HCT116 (cell line): ENCODE measurements at regions not wholly inside any gene's neighbourhood (a gene's known extent, or its start where the extent isn't known, plus 50 kb on each side); places are given as distances from the start of the nearest gene placed in this dataset.

Source experiments
- ATAC-seq: fragments of 200-7000 bp; cut with Tn5 transposase; 2 replicates; pipeline ENCODE4 v1.9.1; 2020; ENCODE audit warnings: mild to moderate bottlenecking, moderate library complexity
- BruUV-seq: library from RNA; stranded (reverse); fragments of 400-500 nt; replicated peaks from 2 replicates; lab custom pipeline; 2021; lab: Mats Ljungman, UMichigan
- CTCF ChIA-PET: fragments of 300-600 bp; sonication (Branson Sonifier 250); formaldehyde crosslinking; loops from one replicate; lab custom pipeline; 2021; ENCODE audit warnings: antibody characterized with exemption; lab: Charles Lee
- POLR2A ChIA-PET: fragments of 300-600, 350-600 bp; sonication (Branson Sonifier 250); formaldehyde crosslinking; loops from one replicate; lab custom pipeline; 2021; ENCODE audit warnings: antibody characterized with exemption; lab: Charles Lee
- RAD21 ChIA-PET, 2 experiments: fragments of 300-600 bp; sonication (Branson Sonifier 250); formaldehyde crosslinking; loops; one replicate each; lab custom pipeline; 2023; ENCODE audit warnings: low total read pairs in 2 of 2; ENCODE audit not compliant: uncharacterized antibody in 2 of 2, unreplicated experiment in 2 of 2, low non-redundant PET in 1 of 2; lab: Charles Lee
- DNase-seq: peaks from one replicate; pipeline ENCODE4 v3.0.0-alpha.2; 2010; ENCODE audit warnings: low read depth, low spot score
- H2AFZ ChIP-seq: fragments of 200-600 bp; shearing (Covaris generic), sonication (generic); 2 replicates; pipeline ENCODE4 v1.6.1; 2017; ENCODE audit warnings: low read depth, mixed run types, mixed read lengths, antibody characterized with exemption, low read length; ENCODE audit not compliant: poor library complexity, severe bottlenecking
- H3K27ac ChIP-seq: 2 replicates; pipeline ENCODE4 v1.5.1; 2012; ENCODE audit warnings: low read depth, low read length
- H3K27me3 ChIP-seq: fragments of 200-600 bp; sonication (generic); 2 replicates; pipeline ENCODE4 v1.6.1; 2016; ENCODE audit warnings: mixed run types, low read length, mixed read lengths; ENCODE audit not compliant: insufficient read depth
- H3K36me3 ChIP-seq, 2 experiments: fragments of 200-500 bp in 1 of 2; fragments of 200-600 bp in 1 of 2; sonication (Bioruptor generic) in 1 of 2; sonication (generic) in 1 of 2; 2 replicates each; pipeline versions ENCODE4 v1.5.1 to v1.6.1; 2014 to 2016; ENCODE audit warnings: low read length in 2 of 2, inconsistent platforms in 1 of 2, mixed read lengths in 1 of 2, mixed run types in 1 of 2; ENCODE audit not compliant: insufficient read depth in 2 of 2, control insufficient read depth in 1 of 2
- H3K4me1 ChIP-seq, 2 experiments: fragments of 200-600 bp in 1 of 2; sonication (generic) in 1 of 2; 2 replicates each; pipeline versions ENCODE4 v1.5.1 to v1.6.1; 2012 to 2017; ENCODE audit warnings: low read length in 2 of 2, inconsistent platforms in 1 of 2, mild to moderate bottlenecking in 1 of 2, mixed read lengths in 1 of 2, mixed run types in 1 of 2, moderate library complexity in 1 of 2; ENCODE audit not compliant: insufficient read depth in 2 of 2, control insufficient read depth in 1 of 2
- H3K4me2 ChIP-seq: fragments of 200-600 bp; sonication (generic); 2 replicates; pipeline ENCODE4 v1.6.1; 2017; ENCODE audit warnings: mixed run types, low read length, mixed read lengths
- H3K4me3 ChIP-seq, 2 experiments: fragments of 200-600 bp in 1 of 2; sonication (generic) in 1 of 2; replicated peaks in 1 of 2; 2 replicates each; pipeline ENCODE4 v1.5.1; 2011 to 2016; ENCODE audit warnings: low read length in 2 of 2, control low read depth in 1 of 2, low read depth in 1 of 2, mild to moderate bottlenecking in 1 of 2, mixed read lengths in 1 of 2, mixed run types in 1 of 2
- H3K79me2 ChIP-seq: fragments of 200-600 bp; sonication (generic); 2 replicates; pipeline ENCODE4 v1.6.1; 2017; ENCODE audit warnings: mild to moderate bottlenecking, mixed run types, low read length, moderate library complexity, mixed read lengths; ENCODE audit not compliant: insufficient read depth
- H3K9ac ChIP-seq: fragments of 200-600 bp; sonication (generic); 2 replicates; pipeline ENCODE4 v1.6.1; 2016; ENCODE audit warnings: low read length, mixed read lengths
- H3K9me2 ChIP-seq: fragments of 200-600 bp; sonication (generic), shearing (Covaris generic); 2 replicates; pipeline ENCODE4 v1.6.1; 2017; ENCODE audit warnings: mixed run types, mild to moderate bottlenecking, moderate library complexity; ENCODE audit not compliant: insufficient read depth
- H3K9me3 ChIP-seq, 2 experiments: fragments of 200-500 bp in 1 of 2; fragments of 200-600 bp in 1 of 2; sonication (Bioruptor generic) in 1 of 2; sonication (generic) in 1 of 2; 2 replicates each; pipeline ENCODE4 v1.6.1; 2014 to 2017; ENCODE audit warnings: low read length in 2 of 2, mixed read lengths in 2 of 2, inconsistent platforms in 1 of 2, low read depth in 1 of 2, mild to moderate bottlenecking in 1 of 2, mixed run types in 1 of 2, moderate library complexity in 1 of 2; ENCODE audit not compliant: control insufficient read depth in 1 of 2, insufficient read depth in 1 of 2
- H4K20me1 ChIP-seq: fragments of 200-600 bp; sonication (generic), shearing (Covaris generic); 2 replicates; pipeline ENCODE4 v1.6.1; 2017; ENCODE audit warnings: mixed run types, mild to moderate bottlenecking, moderate library complexity; ENCODE audit not compliant: insufficient read depth
- CBX3 ChIP-seq: IDR thresholded peaks from 2 replicates; pipeline ENCODE4 v1.6.1; 2012; ENCODE audit warnings: low read depth
- CEBPB ChIP-seq: IDR thresholded peaks from 2 replicates; pipeline ENCODE4 v1.6.1; 2012; ENCODE audit warnings: low read depth
- EGR1 ChIP-seq: IDR thresholded peaks from 2 replicates; pipeline ENCODE4 v1.6.1; 2012; ENCODE audit warnings: low read depth
- ELF1 ChIP-seq: IDR thresholded peaks from 2 replicates; pipeline ENCODE4 v1.6.1; 2012; ENCODE audit warnings: low read depth, borderline replicate concordance
- EZH2 ChIP-seq: fragments of 200-600 bp; sonication (generic); IDR thresholded peaks from 2 replicates; pipeline ENCODE4 v1.6.1; 2017; ENCODE audit warnings: antibody characterized with exemption, mixed run types
- EZH2phosphoT487 ChIP-seq: fragments of 200-600 bp; IDR thresholded peaks from 2 replicates; pipeline ENCODE4 v1.6.1; 2018; ENCODE audit warnings: antibody characterized with exemption, borderline replicate concordance
- JUND ChIP-seq: IDR thresholded peaks from 2 replicates; pipeline ENCODE4 v1.6.1; 2012
- MAX ChIP-seq: IDR thresholded peaks from 2 replicates; pipeline ENCODE4 v1.6.1; 2012
- POLR2A ChIP-seq: IDR thresholded peaks from 2 replicates; pipeline ENCODE4 v1.7.0; 2011; ENCODE audit warnings: borderline replicate concordance; ENCODE audit not compliant: insufficient read depth, insufficient read length; ENCODE audit errors: extremely low read depth
- POLR2AphosphoS5 ChIP-seq: IDR thresholded peaks from 2 replicates; pipeline ENCODE4 v1.6.1; 2011; ENCODE audit warnings: mild to moderate bottlenecking, low read depth, low read length, moderate library complexity
- RAD21 ChIP-seq: IDR thresholded peaks from 2 replicates; pipeline ENCODE4 v1.6.1; 2012; ENCODE audit warnings: low read depth, mild to moderate bottlenecking
- SIN3A ChIP-seq: IDR thresholded peaks from 2 replicates; pipeline ENCODE4 v1.6.1; 2012; ENCODE audit warnings: low read depth
- SP1 ChIP-seq: IDR thresholded peaks from 2 replicates; pipeline ENCODE4 v1.6.1; 2012; ENCODE audit warnings: low read depth
- SRF ChIP-seq: IDR thresholded peaks from 2 replicates; pipeline ENCODE4 v1.6.1; 2012; ENCODE audit warnings: low read depth
- TCF7L2 ChIP-seq: IDR thresholded peaks from 2 replicates; pipeline ENCODE4 v1.7.0; 2011; ENCODE audit warnings: borderline replicate concordance, inconsistent platforms; ENCODE audit not compliant: insufficient read depth, insufficient read length; ENCODE audit errors: extremely low read depth
- ZBTB33 ChIP-seq: IDR thresholded peaks from 2 replicates; pipeline ENCODE4 v1.6.1; 2011; ENCODE audit warnings: mild to moderate bottlenecking, low read length, moderate library complexity; ENCODE audit not compliant: insufficient replicate concordance; ENCODE audit errors: extremely low read depth
- ZFX ChIP-seq: fragments of 450-650 bp; IDR thresholded peaks from 2 replicates; pipeline ENCODE4 v1.6.1; 2017
- ZNF274 ChIP-seq: fragments of 200-500 bp; sonication (Bioruptor generic); IDR thresholded peaks from 2 replicates; pipeline ENCODE4 v1.6.1; 2014; ENCODE audit warnings: mild to moderate bottlenecking, low read depth, low read length, inconsistent platforms
- intact Hi-C: fragments of 100-400 bp; cut with micrococcal nuclease; formaldehyde crosslinking; loops from 2 replicates; pipeline ENCODE4 v1.10.0; 2022
- TF ChIP-seq, protein P1 (sequence below): IDR thresholded peaks from 2 replicates; pipeline ENCODE4 v1.6.1; 2012

GRCh38 chr19:30920222-30920621, 429.0 kb downstream of the TSHZ3 start:
- intact Hi-C loops = no loop called here
- no peak overlapping the region for H3K9ac ChIP-seq
- no peak overlapping the region for H3K4me3 ChIP-seq
- BruUV-seq = no TSS peak
- peaks cover 3 to 49% of the 10 kb centered on the region in 2 experiments; a peak in 2 of 4 replicates for H3K9me3 ChIP-seq
- no peaks in the 10 kb centered on the region for H3K79me2 ChIP-seq
- ChIA-PET POLR2A (no interaction called here), RAD21 (no interaction called here), CTCF (no interaction called here)
- H2AFZ ChIP-seq = no peak overlapping the region
- H3K27ac ChIP-seq = no peak overlapping the region
- H3K4me2 ChIP-seq = no peak overlapping the region
- DNase-seq = no peak
- H3K27me3 ChIP-seq = no peaks in the 10 kb centered on the region
- H3K36me3 ChIP-seq = no peaks in the 10 kb centered on the region
- H3K4me1 ChIP-seq = no peaks in the 10 kb centered on the region
- TF ChIP-seq ELF1 (no peak), TCF7L2 (no peak), EZH2phosphoT487 (no peak), ZFX (no peak), EGR1 (no peak), RAD21 (no peak), EZH2 (no peak), SIN3A (no peak), SP1 (no peak), JUND (no peak), CEBPB (no peak)
- no peaks in the 10 kb centered on the region for H3K9me2 ChIP-seq
- ATAC-seq = no peak
- no peaks in the 10 kb centered on the region for H4K20me1 ChIP-seq

- no peaks in the 10 kb centered on the region for H3K27me3 ChIP-seq
- no TSS peak for BruUV-seq
- H3K4me2 ChIP-seq = no peak overlapping the region
- H3K9ac ChIP-seq = no peak overlapping the region
- no peak overlapping the region for H2AFZ ChIP-seq
- H4K20me1 ChIP-seq = no peaks in the 10 kb centered on the region
- H3K4me1 ChIP-seq = no peaks in the 10 kb centered on the region
- no peak for ATAC-seq
- no peaks in the 10 kb centered on the region for H3K9me2 ChIP-seq
- H3K9me3 ChIP-seq = peaks cover 3 to 47% of the 10 kb centered on the region in 2 experiments; a peak in 2 of 4 replicates
- no peaks in the 10 kb centered on the region for H3K36me3 ChIP-seq
- ChIA-PET CTCF (no interaction called here), POLR2A (no interaction called here), RAD21 (no interaction called here)
- H3K79me2 ChIP-seq = no peaks in the 10 kb centered on the region
- intact Hi-C loops = no loop called here
- DNase-seq = no peak
- no peak overlapping the region for H3K27ac ChIP-seq
- no peak overlapping the region for H3K4me3 ChIP-seq
- TF ChIP-seq POLR2AphosphoS5 = no peak
- no peak for TF ChIP-seq EZH2phosphoT487
- no peak for TF ChIP-seq SRF
- no peak for TF ChIP-seq EZH2
- no peak for TF ChIP-seq ZFX
- no peak for TF ChIP-seq JUND
- TF ChIP-seq CBX3 = no peak
- TF ChIP-seq TCF7L2 = no peak
- TF ChIP-seq ELF1 = no peak
- TF ChIP-seq POLR2A = no peak
- TF ChIP-seq ZBTB33 = no peak
- no peak for TF ChIP-seq MAX
- TF ChIP-seq, protein P1, sequence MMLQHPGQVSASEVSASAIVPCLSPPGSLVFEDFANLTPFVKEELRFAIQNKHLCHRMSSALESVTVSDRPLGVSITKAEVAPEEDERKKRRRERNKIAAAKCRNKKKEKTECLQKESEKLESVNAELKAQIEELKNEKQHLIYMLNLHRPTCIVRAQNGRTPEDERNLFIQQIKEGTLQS = no peak
- no peak for TF ChIP-seq ZNF274
Measured at GRCh38 chr19:30919737-30920136, 429.5 kb downstream of the TSHZ3 start.
